AG04450 (cell line): ENCODE measurements at regions not wholly inside any gene's neighbourhood (a gene's known extent, or its start where the extent isn't known, plus 50 kb on each side); places are given as distances from the start of the nearest gene placed in this dataset.

Experiments
- CTCF ChIA-PET: fragments of 300-600, 350-600 bp; formaldehyde crosslinking; extraction: SDS; loops from one replicate; lab custom pipeline; 2022; ENCODE audit warnings: antibody characterized with exemption, inconsistent platforms; lab: Charles Lee
- POLR2A ChIA-PET: fragments of 350-600 bp; formaldehyde crosslinking; extraction: SDS; loops from one replicate; lab custom pipeline; 2021; ENCODE audit warnings: antibody characterized with exemption, inconsistent platforms; lab: Yijun Ruan, JAX
- DNase-seq: peaks from one replicate; pipeline ENCODE4 v3.0.0-alpha.2; 2011; ENCODE audit warnings: low read depth, low spot score
- H3K27ac ChIP-seq: one replicate; pipeline ENCODE4 v1.5.1; 2012; ENCODE audit warnings: low read depth, low read length, control low read depth
- H3K27me3 ChIP-seq: one replicate; pipeline ENCODE4 v1.6.0; 2012; ENCODE audit warnings: low read length; ENCODE audit not compliant: control insufficient read depth, insufficient read depth
- H3K4me3 ChIP-seq: 2 replicates; pipeline ENCODE4 v1.5.1; 2011; ENCODE audit warnings: mild to moderate bottlenecking, low read depth, low read length, control low read depth
- H3K9me3 ChIP-seq: 2 replicates; pipeline ENCODE4 v1.5.1; 2012; ENCODE audit warnings: low read length; ENCODE audit not compliant: control insufficient read depth, insufficient read depth
- CTCF ChIP-seq: IDR thresholded peaks from 2 replicates; pipeline ENCODE4 v1.5.1; 2011; ENCODE audit warnings: low read depth, low read length, control low read depth, inconsistent platforms

- Histone ChIP-seq H3K27ac (no peak overlapping the region), H3K4me3 (no peak overlapping the region), H3K9me3 (no peaks in the 10 kb centered on the region), H3K27me3 (no peaks in the 10 kb centered on the region)
- ChIA-PET POLR2A (no interaction called here), CTCF (no interaction called here)
- TF ChIP-seq CTCF = no peak
- DNase-seq = no peak
Measured at GRCh38 chr5:21663082-21663481, 1190.1 kb downstream of the CDH12 start.

DNA sequence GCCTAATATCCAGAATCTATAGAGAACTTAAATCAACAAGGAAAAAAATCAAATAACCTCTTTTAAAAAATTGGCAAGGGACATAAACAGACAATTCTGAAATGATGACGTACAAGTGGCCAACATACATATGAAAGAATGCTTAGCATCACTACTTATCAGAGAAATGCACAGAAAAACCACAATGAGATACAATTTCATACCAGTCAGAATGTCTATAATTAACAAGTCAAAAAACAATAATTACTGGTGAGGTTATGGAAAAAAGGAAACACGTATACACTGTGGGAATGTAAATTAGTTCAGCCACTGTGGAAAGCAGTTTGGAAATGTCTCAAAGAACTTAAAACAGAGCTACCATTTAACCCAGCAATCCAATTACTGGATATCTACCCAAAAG lies 1192.0 kb downstream of the CDH12 start:
- no peak for DNase-seq
- Histone ChIP-seq H3K27me3 (no peaks in the 10 kb centered on the region), H3K4me3 (no peak overlapping the region), H3K27ac (no peak overlapping the region), H3K9me3 (no peaks in the 10 kb centered on the region)
- CTCF ChIA-PET = interaction anchor here (0.6 kb wide), 1 partner anchor 14 kb away, joined by 4 read pairs; no protein-coding TSS in a partner anchor
- no peak for TF ChIP-seq CTCF
- POLR2A ChIA-PET = no interaction called here

- DNase-seq = no peak
- no peak for TF ChIP-seq CTCF
- POLR2A ChIA-PET = no interaction called here
- no peaks in the 10 kb centered on the region for H3K9me3 ChIP-seq
- H3K27ac ChIP-seq = no peak overlapping the region
- H3K4me3 ChIP-seq = no peak overlapping the region
- CTCF ChIA-PET = no interaction called here
- no peaks in the 10 kb centered on the region for H3K27me3 ChIP-seq
Measured at GRCh38 chr5:21654556-21654955, 1198.6 kb downstream of the CDH12 start.

DNA sequence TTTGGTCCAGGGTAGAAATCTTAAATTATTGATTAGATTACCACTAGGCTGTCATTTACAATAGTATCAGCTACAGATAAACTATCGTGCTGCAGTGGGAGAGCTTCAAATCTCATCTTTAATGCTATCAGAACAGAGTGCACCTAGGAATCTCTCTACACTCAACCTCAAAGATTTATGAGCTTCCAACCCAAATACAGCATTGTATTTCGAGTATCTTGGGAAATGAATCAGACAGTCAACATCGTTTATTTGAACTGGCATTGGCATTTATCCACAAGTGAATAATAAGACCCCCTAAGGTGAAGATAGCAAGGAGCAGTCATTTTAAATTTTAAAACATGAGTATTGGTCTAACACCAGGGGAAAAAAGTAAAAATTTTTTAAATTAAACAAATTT lies 1203.2 kb downstream of the CDH12 start:
- ChIA-PET CTCF (no interaction called here), POLR2A (no interaction called here)
- Histone ChIP-seq H3K4me3 (no peak overlapping the region), H3K27me3 (no peaks in the 10 kb centered on the region), H3K27ac (no peak overlapping the region), H3K9me3 (no peaks in the 10 kb centered on the region)
- TF ChIP-seq CTCF = no peak
- DNase-seq = no peak

- no peak for DNase-seq
- no peaks in the 10 kb centered on the region for H3K9me3 ChIP-seq
- H3K27me3 ChIP-seq = no peaks in the 10 kb centered on the region
- no peak for TF ChIP-seq CTCF
- POLR2A ChIA-PET = no interaction called here
- no peak overlapping the region for H3K27ac ChIP-seq
- CTCF ChIA-PET = no interaction called here
- no peak overlapping the region for H3K4me3 ChIP-seq
Measured at GRCh38 chr5:21646469-21646868, 1206.7 kb downstream of the CDH12 start.
